ENCODE measurements at regions not wholly inside any gene's neighbourhood (a gene's known extent, or its start where the extent isn't known, plus 50 kb on each side); places are given as distances from the start of the nearest gene placed in this dataset.

DNA sequence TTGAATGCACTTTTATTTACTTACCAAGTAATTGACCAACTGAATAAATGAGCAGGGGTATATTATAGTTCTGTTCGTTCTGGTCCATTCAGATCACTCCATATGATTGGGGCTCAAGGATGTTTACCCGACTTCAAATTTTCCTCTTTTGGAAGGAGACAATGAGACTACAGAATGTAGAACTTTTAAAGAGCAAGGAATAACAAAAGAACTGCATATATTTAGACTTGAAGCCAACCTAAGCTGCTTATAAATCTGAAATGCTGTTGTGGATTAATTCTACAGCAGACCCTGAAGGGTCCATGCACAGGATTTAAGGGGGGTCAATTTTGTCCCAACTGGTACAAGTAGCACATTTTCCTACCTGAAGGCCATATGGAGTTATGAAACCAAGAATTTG is 610.8 kb downstream of the RAB28 start:
- no peak for DNase-seq (ENCODE audit: low read depth, low spot score)

DNA sequence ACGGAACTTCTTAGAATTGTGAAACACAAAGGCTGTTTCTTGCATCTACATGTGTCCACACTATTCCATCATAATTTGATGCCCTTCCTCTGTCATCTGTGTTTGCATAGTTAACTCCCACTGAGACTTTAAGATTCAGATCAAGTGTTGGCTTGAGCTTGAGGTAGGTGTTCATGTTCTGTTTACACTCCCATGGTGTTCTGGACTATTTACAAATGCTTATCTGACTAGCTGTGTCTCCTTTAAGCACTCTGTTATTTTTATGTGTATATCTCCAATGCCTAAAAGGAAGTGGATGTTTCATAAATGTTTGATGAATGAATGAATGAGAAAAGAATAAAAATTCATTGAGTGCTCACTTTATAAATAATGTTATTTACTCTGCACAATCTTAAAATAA is 622.7 kb downstream of the RAB28 start:
- DNase-seq (ENCODE audit: low read depth, low spot score): no peak

- DNase-seq (ENCODE audit: low read depth, low spot score): peak; percentile 5
Observed at GRCh38 chr4:12852338-12853307, 631.5 kb downstream of the RAB28 start.

DNA sequence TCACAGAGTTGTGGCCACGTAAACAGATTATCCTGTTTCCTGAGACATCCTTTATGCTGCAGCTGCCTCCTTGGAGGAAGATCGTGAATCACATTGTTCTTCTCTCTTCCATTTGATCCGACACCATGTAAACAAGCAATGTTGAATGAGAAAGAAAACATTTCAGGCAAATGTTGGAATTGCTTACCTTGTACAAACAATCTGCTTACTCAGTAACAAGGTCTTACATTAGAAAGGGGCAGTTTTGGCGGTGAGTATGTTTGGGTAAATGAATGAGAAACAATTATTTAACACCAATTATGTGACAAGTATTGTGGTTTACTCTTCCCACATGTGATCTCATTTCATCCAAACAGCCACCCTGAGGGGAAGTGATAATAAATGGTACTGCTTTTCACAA is 637.8 kb downstream of the RAB28 start:
- no peak for DNase-seq (ENCODE audit: low read depth, low spot score)

DNA sequence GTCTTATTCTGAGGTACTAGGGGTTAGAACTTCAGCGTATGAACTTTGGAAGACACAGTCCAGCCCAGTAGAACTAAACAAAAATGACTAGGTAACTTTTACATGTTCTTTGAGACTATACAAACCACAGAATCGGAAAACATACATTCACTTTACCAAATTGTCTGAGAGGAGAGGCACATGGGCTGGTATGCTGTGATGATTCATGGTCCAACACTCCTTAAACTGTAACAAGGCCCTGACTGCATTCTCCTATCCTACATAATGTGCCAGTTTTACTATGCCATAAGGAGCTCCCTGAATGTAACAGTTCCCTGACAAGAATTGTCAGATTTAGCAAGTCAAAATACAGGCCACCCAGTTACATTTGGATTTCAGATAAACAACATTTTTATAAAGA is 640.0 kb downstream of the RAB28 start:
- DNase-seq (ENCODE audit: low read depth, low spot score): no peak

- no peak for DNase-seq (ENCODE audit: low read depth, low spot score)
Observed at GRCh38 chr4:12827966-12828365, 656.2 kb downstream of the RAB28 start.

- DNase-seq (ENCODE audit: low read depth, low spot score): no peak
Observed at GRCh38 chr4:12791536-12791935, 692.6 kb downstream of the RAB28 start.

DNA sequence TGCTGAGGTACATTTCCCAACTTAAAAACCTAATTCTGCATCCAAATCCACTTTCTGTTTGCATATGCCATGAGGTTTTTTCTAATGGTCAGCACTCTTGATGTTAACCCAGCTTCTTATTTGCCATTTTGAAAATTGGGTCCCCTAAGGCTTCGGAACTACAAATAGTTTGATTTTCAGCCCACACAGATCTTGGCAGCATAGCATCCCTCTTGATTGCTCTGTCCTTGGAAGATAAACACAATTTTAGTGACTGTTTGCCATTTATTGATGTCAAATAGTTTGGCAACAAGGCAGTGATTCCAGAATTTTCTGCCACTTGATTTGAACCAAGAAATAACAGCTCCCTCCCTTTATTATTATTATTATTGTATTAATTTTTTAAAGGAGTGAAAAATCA is 696.9 kb downstream of the RAB28 start:
- no peak for DNase-seq (ENCODE audit: low read depth, low spot score)

GRCh38 chr4:12778706-12779105 is 705.4 kb downstream of the RAB28 start:
- no peak for DNase-seq (ENCODE audit: low read depth, low spot score)

GRCh38 chr4:12778191-12778590 is 705.9 kb downstream of the RAB28 start:
- DNase-seq (ENCODE audit: low read depth, low spot score): no peak

GRCh38 chr4:12770351-12770750 is 713.8 kb downstream of the RAB28 start:
- no peak for DNase-seq (ENCODE audit: low read depth, low spot score)

GRCh38 chr4:12761694-12762093 is 722.4 kb downstream of the RAB28 start:
- DNase-seq (ENCODE audit: low read depth, low spot score): no peak

GRCh38 chr4:12747154-12747553 is 737.0 kb downstream of the RAB28 start:
- DNase-seq (ENCODE audit: low read depth, low spot score): no peak

GRCh38 chr4:12746221-12746620 is 737.9 kb downstream of the RAB28 start:
- DNase-seq (ENCODE audit: low read depth, low spot score): no peak

- no peak for DNase-seq (ENCODE audit: low read depth, low spot score)
Observed at GRCh38 chr4:12734586-12734985, 749.6 kb downstream of the RAB28 start.

GRCh38 chr4:12729384-12729783 is 754.8 kb downstream of the RAB28 start:
- no peak for DNase-seq (ENCODE audit: low read depth, low spot score)

DNA sequence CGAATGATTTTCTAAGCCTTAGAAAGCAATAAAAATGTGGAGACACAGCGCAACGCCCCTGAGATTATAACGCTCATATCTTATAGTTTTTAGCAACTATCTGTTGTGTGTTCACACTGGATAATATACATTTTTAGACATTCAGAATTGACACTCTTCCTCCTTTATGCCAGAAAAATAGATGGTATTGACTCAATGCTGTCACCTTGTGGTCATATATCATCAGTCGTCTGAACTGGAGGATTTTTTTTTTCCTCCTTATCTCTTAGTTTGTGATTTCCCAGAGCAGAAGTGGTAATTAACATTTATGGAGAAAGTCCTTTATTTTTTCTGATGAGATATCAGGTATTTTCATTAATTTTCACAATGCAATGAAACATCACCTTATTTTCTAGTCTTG is 759.6 kb downstream of the RAB28 start:
- no peak for DNase-seq (ENCODE audit: low read depth, low spot score)

DNA sequence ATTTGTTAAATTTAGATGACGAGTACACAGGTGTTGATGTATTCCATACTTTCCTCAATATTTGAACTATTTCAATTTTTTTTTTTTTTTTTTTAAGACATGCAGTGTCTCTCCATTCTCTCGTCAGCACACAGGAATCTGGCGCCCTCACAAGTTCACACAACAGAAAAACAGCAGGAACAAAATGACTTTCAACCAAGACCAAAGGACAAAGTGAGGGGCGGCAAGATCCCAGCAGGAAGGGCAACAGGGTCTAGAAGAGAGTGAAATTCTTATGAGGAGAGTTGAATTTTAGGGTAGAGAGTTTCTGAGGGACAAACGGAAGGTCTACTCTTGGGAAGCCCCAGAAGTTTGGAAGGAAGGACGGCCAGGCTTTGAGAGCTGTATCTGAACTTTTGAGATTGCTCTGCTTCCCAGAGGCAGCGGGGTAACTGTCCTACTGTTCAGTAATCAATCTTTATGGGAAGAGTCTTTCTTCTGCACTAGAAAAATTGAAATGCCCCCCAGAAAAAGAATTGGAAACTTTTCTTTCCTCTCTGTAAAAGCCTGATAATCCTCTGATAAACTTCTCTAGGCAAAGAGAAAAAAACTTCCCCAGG is 760.2 kb downstream of the RAB28 start:
- no peak for DNase-seq (ENCODE audit: low read depth, low spot score)

DNA sequence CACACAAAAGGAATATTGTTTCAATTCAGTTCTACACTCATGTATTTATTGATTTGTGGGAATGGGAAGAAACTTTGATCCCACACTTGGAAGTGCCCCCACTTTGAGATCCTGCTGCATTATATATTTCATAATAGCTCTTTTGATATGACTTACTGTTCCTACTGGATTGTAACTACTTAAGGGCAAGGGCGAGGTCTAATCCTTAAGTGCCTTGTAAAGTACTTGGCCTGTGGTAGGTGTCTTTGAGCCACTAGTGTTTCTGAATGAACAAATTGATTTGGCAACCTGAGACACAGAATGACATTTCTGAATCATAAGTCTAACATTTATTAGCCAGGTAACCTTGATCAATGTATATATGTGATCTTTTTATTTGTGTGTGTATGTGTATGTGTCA is 767.2 kb downstream of the RAB28 start:
- DNase-seq (ENCODE audit: low read depth, low spot score): no peak

DNA sequence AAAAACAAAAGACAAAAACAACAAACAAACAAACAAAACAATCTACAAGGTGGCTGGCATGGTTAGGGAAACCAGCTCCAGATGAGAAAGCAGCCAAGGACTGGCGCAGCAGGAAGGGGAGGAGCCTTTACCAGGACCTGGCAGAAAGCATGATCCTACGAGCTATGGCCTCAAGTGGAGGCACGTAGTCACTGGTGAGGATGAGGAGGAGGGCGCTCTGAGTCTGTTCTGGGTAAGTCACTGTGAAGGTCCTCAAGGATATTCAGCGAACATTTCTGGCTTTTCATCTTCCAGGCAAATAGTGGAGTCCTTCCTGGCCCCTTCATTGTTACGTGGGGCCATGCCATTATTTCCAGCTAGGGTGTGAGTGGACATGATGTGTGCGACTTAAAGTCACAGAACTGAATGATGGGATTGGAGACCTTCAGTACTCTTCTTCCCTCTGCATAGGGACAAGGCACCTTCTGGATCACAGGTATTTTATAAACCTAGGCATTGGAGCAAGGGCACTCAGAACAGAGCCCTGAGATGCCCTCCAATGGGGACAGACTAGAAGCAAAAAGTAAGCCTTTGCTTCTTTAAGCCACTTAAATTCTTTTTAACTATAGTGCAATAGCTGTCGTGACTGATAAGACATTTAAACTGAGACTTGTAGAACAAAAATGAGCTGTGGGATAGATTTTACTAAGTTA is 771.3 kb downstream of the RAB28 start:
- no peak for DNase-seq (ENCODE audit: low read depth, low spot score)

DNA sequence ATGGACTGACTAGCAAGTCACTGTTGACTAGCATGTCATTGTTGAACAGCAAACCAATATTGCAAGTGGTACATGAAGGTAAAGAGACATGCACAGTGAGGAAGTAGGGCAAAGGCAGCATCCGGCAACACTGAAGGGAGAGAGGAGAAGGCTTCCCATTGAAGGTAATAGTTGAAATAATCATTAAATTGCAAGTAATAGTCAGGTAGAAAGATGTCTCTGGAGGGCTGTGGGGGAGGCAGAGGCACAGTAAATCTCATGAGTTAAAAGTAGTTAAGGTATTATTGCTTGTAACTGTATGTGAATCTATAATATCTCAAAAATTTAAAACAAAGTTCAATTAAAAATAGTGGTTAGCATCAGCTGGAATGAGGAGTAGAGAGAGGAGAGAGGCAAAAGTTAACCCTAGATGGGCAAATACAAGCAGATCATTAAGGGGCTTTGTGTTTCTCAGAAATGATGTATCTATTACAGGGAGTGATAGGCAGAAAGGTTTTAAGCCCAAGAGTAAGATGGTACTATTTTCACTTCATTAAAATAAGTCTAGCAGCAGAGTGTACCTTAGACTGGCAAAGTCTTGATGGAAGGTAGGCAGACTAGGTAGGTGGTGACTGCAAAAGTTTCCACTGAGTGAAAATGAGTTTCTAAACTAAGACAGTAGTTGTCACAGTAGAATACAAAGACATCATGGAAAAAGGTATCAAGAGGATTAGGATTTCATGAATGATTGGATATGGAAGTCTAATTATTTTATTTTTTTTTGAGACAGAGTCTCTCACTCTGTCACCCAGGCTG is 776.6 kb downstream of the RAB28 start:
- no peak for DNase-seq (ENCODE audit: low read depth, low spot score)

DNA sequence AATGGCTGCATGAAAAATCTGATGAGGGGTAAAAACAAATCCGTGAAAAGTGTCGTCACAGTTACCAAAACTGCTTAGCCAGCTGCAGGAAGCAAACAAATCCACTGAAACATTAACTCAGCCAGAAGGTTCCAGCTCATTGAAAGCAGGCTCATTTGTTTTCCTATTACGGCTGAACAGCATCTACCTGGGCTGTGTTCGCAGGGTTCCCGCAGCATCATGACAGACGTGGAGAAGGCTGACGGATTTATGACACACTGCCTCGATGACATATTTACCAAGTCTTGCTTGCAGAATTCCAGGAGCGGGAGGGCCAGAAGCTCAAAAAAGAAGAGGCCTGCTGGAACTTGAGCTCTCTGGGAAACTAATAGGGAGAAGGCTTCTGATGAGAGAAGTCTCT is 781.1 kb downstream of the RAB28 start:
- no peak for DNase-seq (ENCODE audit: low read depth, low spot score)

All from brain pericyte (primary cell).